Natural killer cell treated with Interleukin-12 subunit alpha and Interleukin-12 subunit beta and Interleukin-15 and Interleukin-18, amount 100 ng/mL, for 72 hours (primary cell): ENCODE measurements at regions not wholly inside any gene's neighbourhood (a gene's known extent, or its start where the extent isn't known, plus 50 kb on each side); places are given as distances from the start of the nearest gene placed in this dataset.

Source experiments
- ATAC-seq, 2 donors: fragments of 150-1000 bp; cut with Tn5 transposase in 1 of 2; sonication (Bioruptor Pico), chemical (Tn5 transposase) in 1 of 2; 2 replicates each; pipeline ENCODE4 v1.10.0; 2021
- DNase-seq: peaks from one replicate; pipeline ENCODE4 v3.0.0; 2022; ENCODE audit warnings: low spot score
- H3K27ac Mint-ChIP-seq, 2 donors: 1 replicate in 1 of 2; 2 replicates in 1 of 2; pipeline ENCODE4 v1.8.0; 2022; ENCODE audit warnings: mixed read lengths in 2 of 2, mild to moderate bottlenecking in 1 of 2, moderate library complexity in 1 of 2
- H3K27me3 Mint-ChIP-seq, 2 donors: 1 replicate in 1 of 2; 2 replicates in 1 of 2; pipeline ENCODE4 v1.8.0; 2022; ENCODE audit warnings: mixed read lengths in 2 of 2
- H3K36me3 Mint-ChIP-seq: one replicate; pipeline ENCODE4 v1.8.0; 2022; ENCODE audit warnings: mixed read lengths
- H3K4me1 Mint-ChIP-seq, 2 donors: 1 replicate in 1 of 2; 2 replicates in 1 of 2; pipeline ENCODE4 v1.8.0; 2022; ENCODE audit warnings: low read depth in 2 of 2, mixed read lengths in 2 of 2, mild to moderate bottlenecking in 1 of 2
- H3K4me3 Mint-ChIP-seq: one replicate; pipeline ENCODE4 v1.8.0; 2022; ENCODE audit warnings: mixed read lengths
- H3K9me3 Mint-ChIP-seq: 2 replicates; pipeline ENCODE4 v1.8.0; 2022; ENCODE audit warnings: mixed read lengths

DNA sequence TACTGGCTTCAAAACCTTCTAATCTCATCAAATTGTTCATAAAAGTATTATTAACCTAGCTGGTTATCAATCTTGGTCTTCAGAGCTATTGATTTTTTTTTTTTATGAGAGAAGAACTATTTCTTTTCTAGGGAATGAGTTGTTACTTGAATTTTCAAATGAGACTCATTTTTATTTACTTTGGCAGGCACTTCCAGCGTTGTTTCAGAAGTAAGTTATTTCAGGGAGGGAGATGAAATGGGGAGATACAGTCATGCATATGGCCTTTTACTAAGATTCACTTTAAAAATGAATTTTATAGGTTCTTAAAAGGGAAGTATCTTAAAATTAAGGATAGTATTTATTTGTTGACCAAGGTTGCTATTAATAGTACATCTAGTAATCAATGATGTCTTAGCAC is 129.6 kb downstream of the IZUMO3 start:
- no peaks in the 10 kb centered on the region for H3K27me3 Mint-ChIP-seq

GRCh38 chr9:24413651-24414050 is 132.0 kb downstream of the IZUMO3 start:
- DNase-seq (no peak), ATAC-seq (no peak)
- Mint-ChIP-seq H3K4me1 (no peaks in the 10 kb centered on the region), H3K9me3 (peaks cover 22% of the 10 kb centered on the region), H3K36me3 (peaks cover 15% of the 10 kb centered on the region), H3K27me3 (no peaks in the 10 kb centered on the region), H3K27ac (no peak overlapping the region), H3K4me3 (no peak overlapping the region)

More for the DNA sequence above, 129.6 kb downstream of the IZUMO3 start:
- Mint-ChIP-seq H3K36me3 (peaks cover 4% of the 10 kb centered on the region), H3K4me1 (no peaks in the 10 kb centered on the region), H3K27ac (no peak overlapping the region), H3K9me3 (peaks cover 20% of the 10 kb centered on the region), H3K4me3 (no peak overlapping the region)
- ATAC-seq (no peak), DNase-seq (no peak)

- H3K4me3 Mint-ChIP-seq: no peak overlapping the region
- ATAC-seq (no peak), DNase-seq (no peak)
- peaks cover 13% of the 10 kb centered on the region for H3K9me3 Mint-ChIP-seq
- H3K4me1 Mint-ChIP-seq: no peaks in the 10 kb centered on the region
- no peaks in the 10 kb centered on the region for H3K36me3 Mint-ChIP-seq
- H3K27me3 Mint-ChIP-seq: no peaks in the 10 kb centered on the region
- no peak overlapping the region for H3K27ac Mint-ChIP-seq
Measured at GRCh38 chr9:24398466-24398865, 147.2 kb downstream of the IZUMO3 start.

DNA sequence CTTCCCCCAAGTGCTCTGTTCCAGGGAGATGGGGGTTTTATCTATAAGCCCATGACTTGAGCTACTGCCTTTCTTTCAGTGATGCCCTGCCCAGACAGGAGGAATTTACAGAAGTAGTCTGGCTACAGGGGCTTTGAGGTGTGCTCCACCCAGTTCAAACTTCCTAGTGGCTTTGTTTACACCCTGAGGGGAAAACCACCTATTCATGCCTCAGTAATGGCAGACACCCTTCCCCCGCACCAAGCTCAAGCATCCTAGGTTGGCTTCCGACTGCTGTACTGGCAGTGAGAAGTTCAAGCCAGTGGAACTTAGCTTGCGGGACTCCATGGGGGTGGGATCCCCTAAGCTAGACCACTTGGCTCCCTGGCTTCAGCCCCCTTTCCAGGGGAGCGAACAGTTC is 154.6 kb downstream of the IZUMO3 start:
- H3K27ac Mint-ChIP-seq: no peak overlapping the region
- DNase-seq: no peak
- H3K9me3 Mint-ChIP-seq: peaks cover 37% of the 10 kb centered on the region
- no peak overlapping the region for H3K4me3 Mint-ChIP-seq
- no peaks in the 10 kb centered on the region for H3K4me1 Mint-ChIP-seq
- no peak for ATAC-seq
- no peaks in the 10 kb centered on the region for H3K27me3 Mint-ChIP-seq
- peaks cover 16% of the 10 kb centered on the region for H3K36me3 Mint-ChIP-seq

DNA sequence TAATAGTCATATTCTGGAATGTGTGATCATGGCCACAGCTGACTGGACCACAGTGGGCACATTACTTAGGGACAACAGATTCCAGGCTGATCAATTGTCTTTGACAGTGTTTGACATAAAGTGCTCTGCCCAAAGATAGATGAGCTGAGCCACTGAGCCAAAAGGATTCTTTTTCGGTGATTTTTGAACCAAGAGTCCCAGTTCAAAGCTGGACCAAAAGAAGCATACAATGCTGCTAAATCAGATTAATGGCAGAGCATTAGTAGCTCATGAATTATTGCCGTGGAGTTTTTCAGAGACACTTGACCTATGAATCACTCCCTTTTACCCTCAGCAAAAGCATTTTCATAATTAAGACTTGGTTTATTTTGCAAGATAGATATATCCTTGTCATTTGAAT is 160.6 kb downstream of the IZUMO3 start:
- ATAC-seq (no peak), DNase-seq (no peak)
- Mint-ChIP-seq H3K4me1 (no peaks in the 10 kb centered on the region), H3K9me3 (peaks cover 30% of the 10 kb centered on the region), H3K36me3 (peaks cover 11% of the 10 kb centered on the region), H3K4me3 (no peak overlapping the region), H3K27ac (no peak overlapping the region), H3K27me3 (no peaks in the 10 kb centered on the region)

- H3K4me3 Mint-ChIP-seq: no peak overlapping the region
- H3K36me3 Mint-ChIP-seq: no peaks in the 10 kb centered on the region
- no peak overlapping the region for H3K27ac Mint-ChIP-seq
- no peak for DNase-seq
- ATAC-seq: no peak
- no peaks in the 10 kb centered on the region for H3K27me3 Mint-ChIP-seq
- peaks cover 14% of the 10 kb centered on the region for H3K9me3 Mint-ChIP-seq
- H3K4me1 Mint-ChIP-seq: no peaks in the 10 kb centered on the region
Measured at GRCh38 chr9:24382566-24382965, 163.1 kb downstream of the IZUMO3 start.

GRCh38 chr9:24381205-24381604 is 164.5 kb downstream of the IZUMO3 start:
- no peak for ATAC-seq

DNA sequence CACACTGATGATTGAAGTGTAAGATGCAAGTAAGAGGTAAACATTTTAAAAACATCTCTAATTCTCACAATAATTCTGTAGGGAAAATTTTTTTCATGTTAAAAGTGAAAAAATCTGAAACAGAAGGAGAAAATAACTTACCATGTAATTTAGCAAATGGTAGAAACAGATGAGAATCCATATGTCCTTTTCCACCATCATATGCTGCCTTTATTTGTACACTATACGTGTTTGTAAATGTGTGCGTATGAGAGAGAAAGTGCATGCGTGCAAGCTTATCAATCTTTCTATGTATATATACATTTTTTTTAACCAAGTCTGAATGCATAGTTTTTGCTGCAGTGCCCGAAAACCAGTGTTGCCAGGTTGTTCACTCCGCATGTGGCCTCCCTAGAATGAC is 186.7 kb downstream of the IZUMO3 start:
- no peak for DNase-seq
- no peak overlapping the region for H3K4me3 Mint-ChIP-seq
- H3K9me3 Mint-ChIP-seq: peaks cover 28% of the 10 kb centered on the region
- H3K27ac Mint-ChIP-seq: no peak overlapping the region
- H3K4me1 Mint-ChIP-seq: no peaks in the 10 kb centered on the region
- H3K36me3 Mint-ChIP-seq: peaks cover 25% of the 10 kb centered on the region
- no peaks in the 10 kb centered on the region for H3K27me3 Mint-ChIP-seq
- ATAC-seq: no peak

More at GRCh38 chr9:24381205-24381604, 164.5 kb downstream of the IZUMO3 start:
- Mint-ChIP-seq H3K36me3 (no peaks in the 10 kb centered on the region), H3K4me1 (no peaks in the 10 kb centered on the region), H3K27ac (no peak overlapping the region), H3K27me3 (no peaks in the 10 kb centered on the region), H3K4me3 (no peak overlapping the region), H3K9me3 (peaks cover 8% of the 10 kb centered on the region)
- no peak for DNase-seq

- ATAC-seq (no peak), DNase-seq (no peak)
- peaks cover 15% of the 10 kb centered on the region for H3K9me3 Mint-ChIP-seq
- H3K4me3 Mint-ChIP-seq: no peak overlapping the region
- no peak overlapping the region for H3K27ac Mint-ChIP-seq
- no peaks in the 10 kb centered on the region for H3K27me3 Mint-ChIP-seq
- peaks cover 5% of the 10 kb centered on the region for H3K36me3 Mint-ChIP-seq
- H3K4me1 Mint-ChIP-seq: no peaks in the 10 kb centered on the region
Measured at GRCh38 chr9:24351973-24352372, 193.7 kb downstream of the IZUMO3 start.

DNA sequence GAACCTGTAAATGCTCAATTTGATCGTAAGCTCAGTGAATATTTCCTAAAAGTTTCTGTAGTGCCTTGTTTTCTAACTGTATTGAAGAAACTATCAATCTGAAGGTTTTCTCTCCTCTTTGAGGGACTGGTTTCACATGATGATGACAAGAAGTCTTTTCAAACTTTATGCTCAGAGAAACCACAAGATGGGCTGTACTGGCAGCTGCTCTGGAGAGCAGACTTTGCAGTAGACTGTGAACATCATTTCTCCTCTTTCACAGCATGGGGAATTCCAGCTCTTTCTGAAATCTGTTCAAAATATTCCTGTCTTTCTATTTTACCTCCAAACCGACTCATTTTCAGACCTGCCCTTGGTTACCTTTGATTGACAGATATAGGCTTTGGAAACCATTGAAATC is 194.4 kb downstream of the IZUMO3 start:
- no peak overlapping the region for H3K4me3 Mint-ChIP-seq
- H3K4me1 Mint-ChIP-seq: no peaks in the 10 kb centered on the region
- H3K36me3 Mint-ChIP-seq: peaks cover 8% of the 10 kb centered on the region
- H3K9me3 Mint-ChIP-seq: peaks cover 19% of the 10 kb centered on the region
- H3K27me3 Mint-ChIP-seq: no peaks in the 10 kb centered on the region
- ATAC-seq: no peak
- H3K27ac Mint-ChIP-seq: no peak overlapping the region
- DNase-seq: no peak

GRCh38 chr9:24342457-24342856 is 203.2 kb downstream of the IZUMO3 start:
- Mint-ChIP-seq H3K36me3 (peaks cover 11% of the 10 kb centered on the region), H3K27ac (no peak overlapping the region), H3K4me3 (no peak overlapping the region), H3K4me1 (no peaks in the 10 kb centered on the region), H3K27me3 (no peaks in the 10 kb centered on the region), H3K9me3 (peaks cover 39% of the 10 kb centered on the region)
- DNase-seq: no peak
- ATAC-seq: no peak

- Mint-ChIP-seq H3K27ac (no peak overlapping the region), H3K9me3 (peaks cover 26% of the 10 kb centered on the region), H3K27me3 (no peaks in the 10 kb centered on the region), H3K4me1 (no peaks in the 10 kb centered on the region), H3K4me3 (no peak overlapping the region), H3K36me3 (peaks cover 4% of the 10 kb centered on the region)
- DNase-seq (no peak), ATAC-seq (no peak)
Measured at GRCh38 chr9:24333629-24334028, 212.1 kb downstream of the IZUMO3 start.

- H3K27me3 Mint-ChIP-seq: no peaks in the 10 kb centered on the region
- no peak overlapping the region for H3K4me3 Mint-ChIP-seq
- no peak overlapping the region for H3K27ac Mint-ChIP-seq
Measured at GRCh38 chr9:24298912-24299311, 246.8 kb downstream of the IZUMO3 start.

DNA sequence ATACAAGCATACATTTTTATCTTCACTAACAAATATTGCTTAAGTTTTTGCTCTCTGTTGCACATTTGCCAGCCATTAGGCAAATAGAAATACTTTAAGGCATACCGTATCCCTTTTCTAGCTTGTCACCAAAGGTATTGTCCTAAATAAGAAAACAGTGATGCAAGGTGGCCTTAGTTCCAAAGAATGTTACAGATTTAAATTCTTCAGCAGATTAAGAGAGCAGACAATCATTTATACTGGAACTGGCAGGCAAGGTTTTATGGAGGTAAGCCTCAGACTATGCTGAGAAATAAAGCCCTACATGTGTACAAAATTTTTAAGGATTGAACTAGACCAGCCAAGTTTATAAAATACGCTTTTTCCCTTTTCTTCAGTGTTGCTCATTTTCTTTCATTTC is 247.8 kb downstream of the IZUMO3 start:
- no peaks in the 10 kb centered on the region for H3K4me1 Mint-ChIP-seq
- no peak overlapping the region for H3K4me3 Mint-ChIP-seq
- H3K36me3 Mint-ChIP-seq: peaks cover 5% of the 10 kb centered on the region
- no peak overlapping the region for H3K27ac Mint-ChIP-seq
- DNase-seq (no peak), ATAC-seq (no peak)
- H3K9me3 Mint-ChIP-seq: peaks cover 45% of the 10 kb centered on the region
- no peaks in the 10 kb centered on the region for H3K27me3 Mint-ChIP-seq

More at GRCh38 chr9:24298912-24299311, 246.8 kb downstream of the IZUMO3 start:
- Mint-ChIP-seq H3K36me3 (peaks cover 14% of the 10 kb centered on the region), H3K4me1 (no peaks in the 10 kb centered on the region), H3K9me3 (peaks cover 55% of the 10 kb centered on the region)
- no peak for ATAC-seq
- DNase-seq: no peak

DNA sequence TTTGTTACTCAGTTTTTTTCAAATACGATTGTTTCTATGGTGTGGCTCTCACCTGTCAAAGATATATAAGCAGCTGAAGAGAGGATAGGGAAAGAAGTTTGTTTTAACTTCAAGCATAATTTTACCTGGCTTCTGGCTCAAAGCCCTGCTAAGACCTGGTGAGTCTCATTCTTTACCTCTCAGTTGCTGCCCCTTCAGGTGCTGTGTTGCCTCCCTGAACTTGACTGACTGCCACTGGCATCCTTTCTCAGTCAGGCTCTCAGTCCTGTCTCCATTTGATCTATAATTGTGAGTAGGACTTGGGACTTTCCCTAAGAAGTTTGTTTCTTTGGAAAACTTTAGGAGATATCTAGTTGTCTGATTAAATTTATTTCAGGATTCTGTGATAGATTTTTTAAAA is 249.6 kb downstream of the IZUMO3 start:
- peaks cover 11% of the 10 kb centered on the region for H3K36me3 Mint-ChIP-seq
- H3K27ac Mint-ChIP-seq: no peak overlapping the region
- ATAC-seq: no peak

More for the DNA sequence above, 249.6 kb downstream of the IZUMO3 start:
- Mint-ChIP-seq H3K4me3 (no peak overlapping the region), H3K9me3 (peaks cover 46% of the 10 kb centered on the region), H3K27me3 (no peaks in the 10 kb centered on the region), H3K4me1 (no peaks in the 10 kb centered on the region)
- DNase-seq: no peak
